ENCODE measurements at regions not wholly inside any gene's neighbourhood (a gene's known extent, or its start where the extent isn't known, plus 50 kb on each side); places are given as distances from the start of the nearest gene placed in this dataset.

GRCh38 chr4:181162266-181162665, 1080.9 kb upstream of the TENM3 start:
- TF ChIP-seq CTCF (IDR thresholded peaks at IDR 0.05; ENCODE audit: insufficient read depth, low read depth, low read length) (no peak), EZH2 (IDR thresholded peaks at IDR 0.05; ENCODE audit: insufficient read depth, low read length) (no peak)
